Endothelial cell of umbilical vein (primary cell): ENCODE measurements at regions not wholly inside any gene's neighbourhood (a gene's known extent, or its start where the extent isn't known, plus 50 kb on each side); places are given as distances from the start of the nearest gene placed in this dataset.

ENCODE experiments used
- BruUV-seq: library from RNA; stranded (reverse); fragments of 400-500 nt; replicated peaks from 2 replicates; lab custom pipeline; 2021; lab: Mats Ljungman, UMichigan
- CTCF ChIA-PET: fragments of 300-600, 350-600 bp; sonication (Branson Sonifier 250); formaldehyde crosslinking; loops from one replicate; lab custom pipeline; 2021; ENCODE audit warnings: antibody characterized with exemption, inconsistent platforms; lab: Charles Lee
- POLR2A ChIA-PET: fragments of 300-600, 350-600 bp; sonication (Branson Sonifier 250); formaldehyde crosslinking; loops from one replicate; lab custom pipeline; 2021; ENCODE audit warnings: antibody characterized with exemption, inconsistent platforms; lab: Charles Lee
- DNase-seq: peaks from one replicate; pipeline ENCODE4 v3.0.0-alpha.2; 2011; ENCODE audit warnings: low read depth, low spot score
- FAIRE-seq: peaks from 2 replicates; lab custom pipeline; 2011; peaks lifted over from hg19 to GRCh38; lab: Jason Lieb, UNC
- H2AFZ ChIP-seq: 2 replicates; pipeline ENCODE4 v1.6.0; 2012; ENCODE audit warnings: low read depth, low read length, control low read depth, inconsistent platforms
- H3K27ac ChIP-seq: 2 replicates; pipeline ENCODE4 v1.5.1; 2011; ENCODE audit warnings: low read depth, mild to moderate bottlenecking, control low read depth, low read length, moderate library complexity; ENCODE audit not compliant: insufficient read depth
- H3K27me3 ChIP-seq, 2 experiments: 2 replicates each; pipeline versions ENCODE4 v1.6.0 to v1.6.1; 2011; ENCODE audit warnings: low read length in 2 of 2, mixed read lengths in 1 of 2; ENCODE audit not compliant: control insufficient read depth in 2 of 2, insufficient read depth in 2 of 2
- H3K36me3 ChIP-seq, 2 experiments: 2 replicates in 1 of 2; 3 replicates in 1 of 2; pipeline ENCODE4 v1.5.1; 2011; ENCODE audit warnings: low read length in 2 of 2, mild to moderate bottlenecking in 1 of 2, moderate library complexity in 1 of 2; ENCODE audit not compliant: control insufficient read depth in 2 of 2, insufficient read depth in 2 of 2; ENCODE audit errors: extremely low read depth in 1 of 2
- H3K4me1 ChIP-seq: 3 replicates; pipeline ENCODE4 v1.5.1; 2011; ENCODE audit warnings: mild to moderate bottlenecking, low read length; ENCODE audit not compliant: control insufficient read depth, insufficient read depth; ENCODE audit errors: extremely low read depth
- H3K4me2 ChIP-seq: 2 replicates; pipeline ENCODE4 v1.6.1; 2011; ENCODE audit warnings: low read length, control low read depth, mixed read lengths; ENCODE audit not compliant: insufficient read depth
- H3K4me3 ChIP-seq, 3 experiments: fragments of 200-600 bp in 1 of 3; sonication (generic), shearing (Covaris generic) in 1 of 3; replicated peaks in 1 of 3; 2 replicates each; pipeline ENCODE4 v1.5.1; 2011 to 2016; ENCODE audit warnings: control low read depth in 3 of 3, low read length in 3 of 3, mild to moderate bottlenecking in 2 of 3, inconsistent platforms in 1 of 3, low read depth in 1 of 3, moderate library complexity in 1 of 3; ENCODE audit not compliant: insufficient read depth in 1 of 3
- H3K79me2 ChIP-seq: 2 replicates; pipeline ENCODE4 v1.6.0; 2012; ENCODE audit warnings: low read length, inconsistent platforms; ENCODE audit not compliant: control insufficient read depth, insufficient read depth
- H3K9ac ChIP-seq: replicated peaks from 2 replicates; pipeline ENCODE3; 2011; ENCODE audit warnings: low read length, control low read depth; ENCODE audit not compliant: insufficient read depth; ENCODE audit errors: extremely low read depth
- H3K9me1 ChIP-seq: replicated peaks from 3 replicates; pipeline ENCODE4 v1.6.0; 2011; ENCODE audit warnings: mild to moderate bottlenecking, low read length; ENCODE audit not compliant: control insufficient read depth, insufficient read depth; ENCODE audit errors: extremely low read depth
- H3K9me3 ChIP-seq: replicated peaks from 2 replicates; pipeline ENCODE4 v1.5.1; 2012; ENCODE audit warnings: low read length, inconsistent platforms; ENCODE audit not compliant: control insufficient read depth, insufficient read depth
- H4K20me1 ChIP-seq: replicated peaks from 2 replicates; pipeline ENCODE3; 2011; ENCODE audit warnings: mild to moderate bottlenecking, low read length; ENCODE audit not compliant: control insufficient read depth, insufficient read depth; ENCODE audit errors: extremely low read depth
- CTCF ChIP-seq, 2 donors: IDR thresholded peaks; 1 replicate in 1 of 2; 2 replicates in 1 of 2; pipeline ENCODE4 v1.5.1; 2011; ENCODE audit warnings: low read length in 2 of 2, mild to moderate bottlenecking in 2 of 2, moderate library complexity in 2 of 2, control low read depth in 1 of 2, inconsistent platforms in 1 of 2, low read depth in 1 of 2; ENCODE audit not compliant: insufficient read depth in 1 of 2; ENCODE audit errors: extremely low read depth in 1 of 2
- EZH2 ChIP-seq: IDR thresholded peaks from 2 replicates; pipeline ENCODE4 v1.6.1; 2012; ENCODE audit warnings: borderline replicate concordance, low read depth, mild to moderate bottlenecking, moderate library complexity, low read length, inconsistent platforms; ENCODE audit not compliant: severe bottlenecking
- FOS ChIP-seq: IDR thresholded peaks from 2 replicates; pipeline ENCODE4 v1.6.1; 2011; ENCODE audit warnings: mild to moderate bottlenecking, low read length, moderate library complexity, borderline replicate concordance; ENCODE audit not compliant: insufficient read depth
- GATA2 ChIP-seq: IDR thresholded peaks from 2 replicates; pipeline ENCODE4 v1.7.0; 2011; ENCODE audit warnings: low read depth, mild to moderate bottlenecking, moderate library complexity, mixed read lengths, low read length; ENCODE audit not compliant: insufficient read length, insufficient read depth
- JUN ChIP-seq: IDR thresholded peaks from 2 replicates; pipeline ENCODE4 v1.6.1; 2011; ENCODE audit warnings: borderline replicate concordance, low read depth; ENCODE audit not compliant: insufficient read length, insufficient read depth
- MAX ChIP-seq: IDR thresholded peaks from 2 replicates; pipeline ENCODE4 v1.6.1; 2011; ENCODE audit not compliant: insufficient read depth, insufficient read length
- MYC ChIP-seq: IDR thresholded peaks from one replicate; pipeline ENCODE4 v1.6.1; 2011; ENCODE audit warnings: mild to moderate bottlenecking, low read depth, low read length
- POLR2A ChIP-seq: IDR thresholded peaks from 2 replicates; pipeline ENCODE4 v1.6.1; 2012; ENCODE audit warnings: low read depth, mild to moderate bottlenecking, control low read depth, low read length
- POLR2AphosphoS5 ChIP-seq: IDR thresholded peaks from 2 replicates; pipeline ENCODE4 v1.6.1; 2012; ENCODE audit warnings: low read depth, mild to moderate bottlenecking, control low read depth, low read length, moderate library complexity; ENCODE audit not compliant: insufficient read depth
- dilution Hi-C: fragments of 300-500 bp; cut with MboI; formaldehyde crosslinking; loops from one replicate; pipeline ENCODE4 v1.15.0; 2019; ENCODE audit warnings: low sequenced_read_pairs; ENCODE audit not compliant: extremely low pct_ligation_motif_present
- intact Hi-C: fragments of 100-400 bp; cut with micrococcal nuclease; formaldehyde crosslinking; loops from one replicate; pipeline ENCODE4 v1.10.0; 2022

- Histone ChIP-seq H3K27me3 (no peaks in the 10 kb centered on the region), H3K36me3 (no peaks in the 10 kb centered on the region), H3K9ac (no peak overlapping the region), H3K27ac (no peak overlapping the region), H3K9me3 (no peaks in the 10 kb centered on the region), H3K4me3 (no peak overlapping the region), H3K4me1 (no peaks in the 10 kb centered on the region), H3K9me1 (no peaks in the 10 kb centered on the region), H3K79me2 (no peaks in the 10 kb centered on the region), H4K20me1 (no peaks in the 10 kb centered on the region), H3K4me2 (no peak overlapping the region), H2AFZ (no peak overlapping the region)
- POLR2A ChIA-PET = interaction anchor here (0.7 kb wide), 1 partner anchor 35 kb away, joined by 4 read pairs; no protein-coding TSS in a partner anchor
- no TSS peak for BruUV-seq
- FAIRE-seq (no peak), DNase-seq (no peak)
- intact Hi-C loops = no loop called here
- dilution Hi-C loops = no loop called here
- CTCF ChIA-PET = interaction anchor here (1.3 kb wide), 1 partner anchor 36 kb away, joined by 3 read pairs; no protein-coding TSS in a partner anchor
- no peak for TF ChIP-seq EZH2
- TF ChIP-seq CTCF (IDR thresholded peaks at IDR 0.05; ENCODE audit: extremely low read depth in 1 of 2, insufficient read depth in 1 of 2, low read depth in 1 of 2, low read length in 2 of 2) = no peak
- TF ChIP-seq MYC = no peak
- no peak for TF ChIP-seq GATA2
- TF ChIP-seq POLR2A = no peak
- no peak for TF ChIP-seq JUN
- no peak for TF ChIP-seq POLR2AphosphoS5
- TF ChIP-seq MAX = no peak
- no peak for TF ChIP-seq FOS
Observed at GRCh38 chr6:77401231-77401630, 62.1 kb downstream of the HTR1B start.
